ENCODE measurements at regions not wholly inside any gene's neighbourhood (a gene's known extent, or its start where the extent isn't known, plus 50 kb on each side); places are given as distances from the start of the nearest gene placed in this dataset.

GRCh38 chr11:116600930-116601329 lies 171.9 kb downstream of the BUD13 start:
- no peak for DNase-seq (ENCODE audit: low read depth)
- no peak overlapping the region for H3K4me3 ChIP-seq (ENCODE audit: low read length)
- TF ChIP-seq, protein P1, sequence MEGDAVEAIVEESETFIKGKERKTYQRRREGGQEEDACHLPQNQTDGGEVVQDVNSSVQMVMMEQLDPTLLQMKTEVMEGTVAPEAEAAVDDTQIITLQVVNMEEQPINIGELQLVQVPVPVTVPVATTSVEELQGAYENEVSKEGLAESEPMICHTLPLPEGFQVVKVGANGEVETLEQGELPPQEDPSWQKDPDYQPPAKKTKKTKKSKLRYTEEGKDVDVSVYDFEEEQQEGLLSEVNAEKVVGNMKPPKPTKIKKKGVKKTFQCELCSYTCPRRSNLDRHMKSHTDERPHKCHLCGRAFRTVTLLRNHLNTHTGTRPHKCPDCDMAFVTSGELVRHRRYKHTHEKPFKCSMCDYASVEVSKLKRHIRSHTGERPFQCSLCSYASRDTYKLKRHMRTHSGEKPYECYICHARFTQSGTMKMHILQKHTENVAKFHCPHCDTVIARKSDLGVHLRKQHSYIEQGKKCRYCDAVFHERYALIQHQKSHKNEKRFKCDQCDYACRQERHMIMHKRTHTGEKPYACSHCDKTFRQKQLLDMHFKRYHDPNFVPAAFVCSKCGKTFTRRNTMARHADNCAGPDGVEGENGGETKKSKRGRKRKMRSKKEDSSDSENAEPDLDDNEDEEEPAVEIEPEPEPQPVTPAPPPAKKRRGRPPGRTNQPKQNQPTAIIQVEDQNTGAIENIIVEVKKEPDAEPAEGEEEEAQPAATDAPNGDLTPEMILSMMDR (conservative IDR thresholded peaks at IDR 0.05; ENCODE audit: low read depth, low read length): no peak

- no peak for DNase-seq (ENCODE audit: low read depth)
- TF ChIP-seq, protein P1 (conservative IDR thresholded peaks at IDR 0.05; ENCODE audit: low read depth, low read length): no peak
- no peak overlapping the region for H3K4me3 ChIP-seq (ENCODE audit: low read length)
Observed at GRCh38 chr11:116598556-116598955, 174.2 kb downstream of the BUD13 start.

GRCh38 chr11:116598036-116598435 lies 174.8 kb downstream of the BUD13 start:
- DNase-seq (ENCODE audit: low read depth): no peak
- no peak overlapping the region for H3K4me3 ChIP-seq (ENCODE audit: low read length)
- TF ChIP-seq, protein P1 (conservative IDR thresholded peaks at IDR 0.05; ENCODE audit: low read depth, low read length): no peak

DNA sequence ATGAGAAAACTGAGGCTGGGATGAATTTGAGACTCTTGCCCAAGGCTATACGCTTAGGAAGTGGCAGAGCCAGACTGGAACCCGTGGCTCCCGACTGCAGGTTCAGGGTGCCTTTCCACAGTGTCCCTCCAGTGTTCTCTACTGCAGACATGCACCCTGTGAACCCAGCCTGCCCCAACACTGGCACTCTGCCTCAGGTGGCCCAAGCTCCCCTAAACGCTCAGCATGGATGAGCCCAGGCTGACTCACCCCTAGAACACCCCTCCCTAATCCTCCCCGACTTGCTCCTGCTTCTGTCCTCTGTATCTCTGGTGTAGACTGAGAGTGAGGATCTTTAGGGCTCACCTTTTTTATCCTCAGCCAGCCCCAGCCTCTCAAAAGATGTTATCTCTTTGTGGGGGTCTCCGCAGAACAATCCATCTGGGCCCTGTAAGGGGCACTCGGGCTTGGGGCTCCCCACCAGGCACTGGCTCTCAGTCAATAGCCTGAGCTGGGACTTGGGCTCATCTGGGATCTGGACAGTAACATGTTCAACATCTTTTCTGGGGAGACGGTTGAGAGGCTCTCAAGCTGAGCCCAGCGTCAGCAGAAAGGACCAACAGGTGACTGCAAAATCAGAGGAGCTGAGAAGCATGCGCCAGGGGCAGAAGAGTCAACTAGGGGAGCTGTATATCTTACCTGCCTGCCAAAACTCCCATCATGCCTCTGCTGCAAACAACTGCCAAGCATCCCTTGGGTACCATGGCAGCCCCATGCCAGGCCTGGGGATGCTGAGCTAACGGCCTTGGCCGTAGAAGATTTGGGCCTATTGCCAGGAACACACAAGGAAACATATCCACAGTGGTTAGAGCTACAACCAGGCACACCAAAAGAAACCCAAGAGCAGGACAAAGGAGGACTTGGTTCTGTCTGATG lies 176.2 kb downstream of the BUD13 start:
- TF ChIP-seq, protein P1 (conservative IDR thresholded peaks at IDR 0.05; ENCODE audit: low read depth, low read length): no peak
- no peak overlapping the region for H3K4me3 ChIP-seq (ENCODE audit: low read length)
- DNase-seq (ENCODE audit: low read depth): no peak

GRCh38 chr11:116595305-116595880 lies 177.4 kb downstream of the BUD13 start:
- DNase-seq (ENCODE audit: low read depth): no peak
- TF ChIP-seq, protein P1 (conservative IDR thresholded peaks at IDR 0.05; ENCODE audit: low read depth, low read length): no peak
- no peak overlapping the region for H3K4me3 ChIP-seq (ENCODE audit: low read length)

DNA sequence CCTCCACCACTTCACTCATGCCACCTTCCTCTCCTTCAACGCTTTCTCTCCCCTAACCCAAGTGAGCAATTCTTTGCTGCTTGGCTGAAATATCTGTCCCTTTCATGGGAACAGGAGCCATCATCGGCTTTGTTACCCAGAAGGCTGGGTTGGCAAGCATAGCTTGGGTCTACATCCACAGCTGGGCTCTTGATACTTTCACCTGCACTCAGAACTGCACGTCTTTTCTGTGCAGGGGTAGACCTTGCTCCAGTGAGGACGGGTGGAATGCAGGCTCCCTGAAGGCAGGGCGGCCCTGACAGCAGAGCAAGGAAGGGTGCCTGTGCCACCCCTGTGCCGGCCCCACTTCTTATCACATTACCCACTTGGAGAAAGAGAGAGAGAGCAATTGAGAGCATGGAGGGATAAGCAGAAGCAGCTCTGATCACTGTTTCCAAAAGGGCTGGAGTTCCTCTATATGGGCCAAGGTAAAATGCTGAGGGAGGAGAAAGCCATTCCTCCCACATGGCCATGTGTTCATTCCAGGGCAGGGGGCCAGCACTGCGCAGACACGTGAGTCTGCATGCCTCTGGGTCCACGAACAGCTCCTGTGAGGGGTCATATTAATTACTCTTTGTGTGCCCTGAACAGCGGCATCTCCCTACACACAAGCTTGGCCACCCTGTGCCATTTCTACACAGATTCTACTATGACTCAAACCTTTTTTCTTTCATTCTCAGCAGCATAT lies 181.8 kb downstream of the BUD13 start:
- no peak overlapping the region for H3K4me3 ChIP-seq (ENCODE audit: low read length)
- no peak for DNase-seq (ENCODE audit: low read depth)
- TF ChIP-seq, protein P1 (conservative IDR thresholded peaks at IDR 0.05; ENCODE audit: low read depth, low read length): no peak

Data from retinal pigment epithelial cell (primary cell).